OCI-LY3 (cell line): ENCODE measurements at regions not wholly inside any gene's neighbourhood (a gene's known extent, or its start where the extent isn't known, plus 50 kb on each side); places are given as distances from the start of the nearest gene placed in this dataset.

ENCODE experiments used
- EZH2phosphoT487 ChIP-seq: fragments of 200-600 bp; shearing (Covaris generic); IDR thresholded peaks from 2 replicates; pipeline ENCODE4 v1.6.1; 2018; ENCODE audit warnings: antibody characterized with exemption, mixed run types, low read depth
- TF ChIP-seq, protein P1 (sequence below): fragments of 200-600, 300-600 bp; sonication (generic); IDR thresholded peaks from 2 replicates; pipeline ENCODE4 v1.5.1; 2014; ENCODE audit warnings: antibody characterized with exemption, low read length, low read depth

DNA sequence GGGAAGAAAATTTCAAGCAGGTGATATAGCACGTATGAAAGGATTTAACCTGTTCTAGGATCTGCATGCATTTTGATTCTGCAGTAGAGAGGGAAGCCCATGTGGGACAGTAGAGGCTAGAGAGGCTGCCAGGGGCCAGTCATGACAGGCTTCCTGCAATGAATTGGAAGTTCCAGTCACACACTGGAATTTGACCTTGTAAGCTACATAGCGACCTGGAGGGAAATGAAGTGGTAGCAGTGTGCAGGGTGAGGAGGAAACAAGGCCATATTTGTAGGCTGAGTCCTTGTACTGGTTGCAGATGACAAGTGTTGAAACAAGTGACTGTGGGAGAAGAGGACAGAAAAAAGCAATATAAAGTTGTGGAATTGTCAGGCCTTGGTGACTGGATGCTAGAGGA lies 58.6 kb upstream of the OLIG3 start:
- no peak for TF ChIP-seq EZH2phosphoT487
- TF ChIP-seq, protein P1, sequence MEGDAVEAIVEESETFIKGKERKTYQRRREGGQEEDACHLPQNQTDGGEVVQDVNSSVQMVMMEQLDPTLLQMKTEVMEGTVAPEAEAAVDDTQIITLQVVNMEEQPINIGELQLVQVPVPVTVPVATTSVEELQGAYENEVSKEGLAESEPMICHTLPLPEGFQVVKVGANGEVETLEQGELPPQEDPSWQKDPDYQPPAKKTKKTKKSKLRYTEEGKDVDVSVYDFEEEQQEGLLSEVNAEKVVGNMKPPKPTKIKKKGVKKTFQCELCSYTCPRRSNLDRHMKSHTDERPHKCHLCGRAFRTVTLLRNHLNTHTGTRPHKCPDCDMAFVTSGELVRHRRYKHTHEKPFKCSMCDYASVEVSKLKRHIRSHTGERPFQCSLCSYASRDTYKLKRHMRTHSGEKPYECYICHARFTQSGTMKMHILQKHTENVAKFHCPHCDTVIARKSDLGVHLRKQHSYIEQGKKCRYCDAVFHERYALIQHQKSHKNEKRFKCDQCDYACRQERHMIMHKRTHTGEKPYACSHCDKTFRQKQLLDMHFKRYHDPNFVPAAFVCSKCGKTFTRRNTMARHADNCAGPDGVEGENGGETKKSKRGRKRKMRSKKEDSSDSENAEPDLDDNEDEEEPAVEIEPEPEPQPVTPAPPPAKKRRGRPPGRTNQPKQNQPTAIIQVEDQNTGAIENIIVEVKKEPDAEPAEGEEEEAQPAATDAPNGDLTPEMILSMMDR = no peak
